ENCODE measurements at regions not wholly inside any gene's neighbourhood (a gene's known extent, or its start where the extent isn't known, plus 50 kb on each side); places are given as distances from the start of the nearest gene placed in this dataset.

DNA sequence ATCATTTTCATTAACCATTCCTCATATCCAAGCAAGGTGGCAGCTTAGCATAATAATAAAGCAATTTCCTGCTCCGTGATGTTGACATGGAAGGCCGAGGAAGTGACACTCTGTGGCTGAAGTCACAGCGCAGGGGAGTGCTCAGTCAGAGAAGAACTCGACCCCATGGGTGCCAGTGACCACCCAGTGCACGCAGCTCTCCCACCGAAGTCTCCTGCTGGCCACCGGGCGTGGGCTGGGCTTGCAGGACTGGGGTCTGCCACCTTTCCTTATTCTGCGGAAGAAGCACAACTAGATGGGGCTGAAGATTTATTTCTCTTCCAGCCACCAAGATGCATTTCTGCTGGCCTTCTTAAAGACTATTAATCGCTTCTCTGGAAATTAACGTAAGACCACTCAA lies 132.1 kb upstream of the SPACA7 start:
- Histone ChIP-seq H3K4me3 (ENCODE audit: insufficient read depth, low read depth, low read length) (no peak overlapping the region), H3K27me3 (ENCODE audit: control insufficient read depth, insufficient read depth, low read length) (no peaks in the 10 kb centered on the region), H3K36me3 (replicated peaks; ENCODE audit: control insufficient read depth, insufficient read depth, low read length) (no peaks in the 10 kb centered on the region)
- DNase-seq, result peak; percentile 44

DNA sequence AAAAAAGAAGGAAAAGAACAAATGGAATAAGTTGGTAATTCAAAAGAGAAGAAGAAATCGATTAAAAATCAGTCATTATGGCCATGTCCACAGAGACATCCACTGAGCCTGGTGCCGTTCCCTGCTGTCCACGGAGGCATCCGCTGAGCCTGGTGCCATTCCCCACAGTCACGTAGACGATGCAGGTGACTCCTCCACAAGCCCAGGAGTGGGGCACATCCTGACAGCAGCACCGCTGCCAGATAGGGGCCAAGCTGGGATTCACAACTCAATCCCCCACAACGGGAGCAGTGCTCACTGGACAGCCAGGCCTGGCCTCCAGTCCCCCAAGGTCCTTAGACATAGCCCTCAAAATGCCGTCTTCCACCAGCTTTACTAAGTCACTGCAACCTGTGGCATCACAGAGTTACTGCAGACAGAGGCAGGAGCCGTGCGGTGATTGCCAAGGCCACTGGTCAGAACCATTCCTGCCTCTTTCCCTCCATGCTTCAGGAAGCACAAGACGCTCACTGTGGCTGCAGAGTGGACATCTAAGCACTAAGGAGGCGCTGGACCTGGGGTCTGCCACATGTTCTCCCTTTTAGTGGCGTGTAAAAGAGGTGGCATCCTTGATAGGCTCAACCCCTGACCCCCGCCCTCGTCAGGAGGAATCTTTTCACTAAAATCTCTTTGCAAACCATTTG lies 131.5 kb upstream of the SPACA7 start:
- no peaks in the 10 kb centered on the region for H3K36me3 ChIP-seq (replicated peaks; ENCODE audit: control insufficient read depth, insufficient read depth, low read length)
- H3K27me3 ChIP-seq (ENCODE audit: control insufficient read depth, insufficient read depth, low read length), result no peaks in the 10 kb centered on the region
- DNase-seq, result peak; percentile 35
- no peak overlapping the region for H3K4me3 ChIP-seq (ENCODE audit: insufficient read depth, low read depth, low read length)

DNA sequence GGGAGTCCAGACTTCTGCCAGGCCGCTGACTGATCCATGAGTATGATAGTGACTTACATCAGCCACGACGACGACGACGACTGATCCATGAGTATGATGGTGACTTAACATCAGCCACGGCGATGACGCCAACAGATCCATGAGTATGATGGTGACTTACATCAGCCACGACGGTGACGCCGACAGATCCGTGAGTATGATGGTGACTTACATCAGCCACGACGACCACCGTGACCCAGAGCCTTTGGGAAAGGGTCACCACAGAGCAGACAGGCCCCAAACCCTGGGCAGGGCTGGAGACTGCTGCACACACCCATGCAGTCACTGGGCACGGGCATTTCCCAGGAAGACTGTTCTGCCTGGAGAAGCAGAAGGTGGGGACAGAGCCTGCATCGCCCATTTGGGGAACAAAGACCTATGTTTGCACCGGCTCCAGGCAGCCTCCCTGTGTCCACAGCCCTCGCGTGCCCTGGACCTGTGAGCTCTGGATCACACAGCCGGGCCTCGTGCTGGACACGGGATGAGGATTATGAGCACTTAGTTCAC lies 130.9 kb upstream of the SPACA7 start:
- H3K4me3 ChIP-seq (ENCODE audit: insufficient read depth, low read depth, low read length), result no peak overlapping the region
- no peaks in the 10 kb centered on the region for H3K36me3 ChIP-seq (replicated peaks; ENCODE audit: control insufficient read depth, insufficient read depth, low read length)
- H3K27me3 ChIP-seq (ENCODE audit: control insufficient read depth, insufficient read depth, low read length), result no peaks in the 10 kb centered on the region
- DNase-seq, result peak; percentile 35

DNA sequence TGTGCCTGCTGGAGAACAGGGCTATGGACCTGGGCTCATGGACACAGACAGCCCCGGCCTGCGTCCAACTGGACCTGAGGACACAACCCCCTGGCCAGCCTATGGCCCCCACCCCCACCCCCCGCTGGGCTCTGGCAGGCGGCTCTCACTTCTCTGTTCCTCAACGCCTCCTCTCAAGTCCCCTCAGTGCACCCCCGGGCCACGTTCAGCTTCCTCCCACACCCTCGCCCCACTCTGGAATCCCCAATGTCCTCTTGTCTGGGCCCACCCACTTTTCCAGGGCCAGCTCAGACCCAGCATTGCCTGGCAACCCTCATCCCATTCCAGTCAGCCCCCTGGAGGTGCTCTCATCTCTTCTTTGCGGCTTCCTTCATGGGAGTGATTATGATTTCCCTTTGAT lies 130.2 kb upstream of the SPACA7 start:
- Histone ChIP-seq H3K36me3 (replicated peaks; ENCODE audit: control insufficient read depth, insufficient read depth, low read length) (no peaks in the 10 kb centered on the region), H3K4me3 (ENCODE audit: insufficient read depth, low read depth, low read length) (no peak overlapping the region), H3K27me3 (ENCODE audit: control insufficient read depth, insufficient read depth, low read length) (no peaks in the 10 kb centered on the region)
- peak; percentile 47 for DNase-seq

DNA sequence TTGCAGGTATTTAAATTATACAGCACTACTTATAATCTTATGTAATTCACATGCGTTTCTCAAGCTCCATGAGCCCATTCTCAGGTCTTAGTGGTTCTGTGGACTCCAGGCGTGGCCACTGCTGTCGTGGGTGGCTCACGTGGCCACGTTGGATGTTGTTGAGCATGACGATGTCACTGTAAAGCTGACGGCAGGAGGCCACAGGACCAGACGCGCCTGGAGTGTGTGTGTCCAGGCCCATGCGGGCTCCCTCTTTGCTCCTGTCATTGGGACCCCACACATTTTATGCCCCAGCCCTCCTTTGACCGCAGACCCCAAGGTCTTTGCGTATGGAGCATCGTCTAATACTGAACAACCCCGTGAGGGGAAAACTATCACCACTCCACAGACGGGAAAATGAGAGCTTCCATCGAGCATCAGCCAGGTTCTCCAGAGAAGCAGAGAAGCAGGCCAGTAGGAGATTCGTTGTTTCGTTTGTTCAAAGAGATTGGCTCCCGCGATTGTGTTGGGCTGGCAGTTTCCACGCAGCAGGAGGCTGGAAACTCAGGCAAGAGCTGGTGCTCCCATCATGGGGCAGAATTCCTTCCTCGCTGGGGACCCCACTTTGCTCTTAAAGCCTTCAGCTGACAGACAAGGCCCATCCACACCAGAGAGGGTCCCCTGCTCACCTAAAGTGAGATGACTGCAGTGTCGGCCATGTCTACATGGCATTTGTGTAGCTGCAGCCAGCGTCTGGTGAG lies 129.3 kb upstream of the SPACA7 start:
- peak; percentile 20 for DNase-seq
- Histone ChIP-seq H3K27me3 (ENCODE audit: control insufficient read depth, insufficient read depth, low read length) (no peaks in the 10 kb centered on the region), H3K36me3 (replicated peaks; ENCODE audit: control insufficient read depth, insufficient read depth, low read length) (no peaks in the 10 kb centered on the region), H3K4me3 (ENCODE audit: insufficient read depth, low read depth, low read length) (no peak overlapping the region)

DNA sequence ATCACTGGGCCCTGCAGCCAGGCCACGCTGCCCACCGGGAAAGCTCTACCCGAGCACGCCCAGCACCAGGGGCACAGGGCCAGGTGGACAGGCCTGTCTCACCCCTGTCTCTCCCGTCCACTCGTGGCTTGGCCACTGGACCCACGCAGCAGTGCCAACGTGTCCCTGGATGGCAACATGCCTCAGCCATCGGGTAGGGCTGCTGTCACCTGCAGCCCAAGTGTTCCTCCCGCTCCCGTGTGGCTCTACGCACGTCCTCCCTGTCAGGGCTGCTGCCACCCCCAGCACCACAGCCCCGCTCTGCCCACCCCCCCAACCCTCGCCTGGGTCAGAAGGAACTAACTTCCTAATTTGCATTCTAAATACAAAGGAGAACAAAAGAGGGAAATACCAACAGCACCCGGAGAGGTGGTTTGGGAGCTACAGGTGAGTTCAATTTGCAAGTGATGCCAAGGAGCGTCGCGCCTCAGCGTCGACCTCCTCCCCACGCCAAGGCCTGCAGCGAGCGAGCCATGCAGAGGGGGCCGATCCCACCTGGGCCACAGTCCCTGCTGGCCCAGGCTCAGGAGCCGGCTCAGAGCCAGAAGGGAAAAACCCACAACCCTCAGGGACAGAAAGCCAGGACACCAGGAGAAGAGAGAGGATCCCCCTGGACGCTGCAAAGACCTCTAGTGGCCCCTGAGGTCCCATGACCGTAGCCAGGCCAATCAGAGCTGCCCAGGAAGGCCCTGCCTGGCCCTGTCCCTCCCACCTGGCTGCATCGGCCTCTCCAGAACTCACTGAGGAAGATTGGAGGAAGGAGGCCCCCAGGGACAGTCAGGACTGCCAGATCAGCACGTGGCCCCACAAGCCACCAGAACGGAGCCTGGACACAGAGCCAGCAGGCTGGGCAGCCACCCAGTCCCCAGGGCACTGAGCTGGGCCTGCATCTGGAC lies 128.4 kb upstream of the SPACA7 start:
- H3K4me3 ChIP-seq (ENCODE audit: insufficient read depth, low read depth, low read length), result no peak overlapping the region
- peak; percentile 72 for DNase-seq
- H3K27me3 ChIP-seq (ENCODE audit: control insufficient read depth, insufficient read depth, low read length), result no peaks in the 10 kb centered on the region
- H3K36me3 ChIP-seq (replicated peaks; ENCODE audit: control insufficient read depth, insufficient read depth, low read length), result no peaks in the 10 kb centered on the region

DNA sequence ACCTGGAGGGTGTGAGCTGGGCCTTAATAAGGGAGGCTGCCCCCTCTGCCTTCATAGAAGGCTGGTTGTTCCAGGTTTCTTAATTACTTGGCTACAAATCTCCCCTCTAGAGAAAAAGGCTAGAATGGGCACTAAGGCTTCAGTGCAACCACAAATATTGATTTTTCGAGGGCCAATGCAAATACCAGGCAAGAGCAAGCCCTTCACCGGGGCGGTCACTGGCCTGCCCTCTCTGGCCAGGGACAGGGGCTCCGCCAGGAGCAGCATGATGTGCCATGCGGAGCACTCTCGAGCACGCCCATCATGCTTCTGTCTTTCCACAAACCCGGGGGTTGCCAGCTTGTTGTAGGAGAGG lies 127.8 kb upstream of the SPACA7 start:
- no peaks in the 10 kb centered on the region for H3K27me3 ChIP-seq (ENCODE audit: control insufficient read depth, insufficient read depth, low read length)
- peak; percentile 39 for DNase-seq

DNA sequence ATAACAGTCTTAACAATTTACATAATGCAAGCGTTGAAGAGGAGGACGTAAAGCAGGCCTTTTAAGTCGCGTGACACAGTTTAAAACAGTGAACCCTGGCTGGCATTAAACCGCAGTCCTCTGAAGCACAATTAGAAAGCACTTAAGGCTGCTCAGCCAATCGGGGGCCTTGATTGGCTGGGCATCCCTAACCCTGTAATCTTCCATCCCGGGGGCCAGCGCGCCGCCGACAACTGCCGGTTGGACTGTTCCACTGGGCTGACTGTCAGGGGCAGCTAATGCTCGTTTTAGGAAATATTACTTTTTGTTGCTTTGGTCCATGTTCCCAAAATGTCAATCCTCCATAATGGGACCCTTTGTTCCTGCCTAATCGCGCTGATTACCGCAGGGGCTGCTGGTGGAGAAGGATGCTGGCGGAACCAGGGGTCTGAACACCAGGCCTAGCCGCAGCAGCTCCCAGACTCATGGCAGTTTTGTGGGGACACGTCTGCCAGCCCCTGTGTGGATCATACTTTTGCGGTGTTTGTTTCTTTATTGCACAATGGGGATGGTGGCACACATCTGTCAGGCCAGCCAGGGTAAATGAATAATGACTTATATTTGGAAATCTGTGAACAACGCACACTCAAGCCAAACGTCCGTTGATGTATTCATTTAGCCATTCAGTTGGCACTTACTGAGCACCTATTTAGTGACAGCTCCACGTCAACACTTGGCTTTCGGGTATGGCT lies 127.1 kb upstream of the SPACA7 start:
- no peaks in the 10 kb centered on the region for H3K27me3 ChIP-seq (ENCODE audit: control insufficient read depth, insufficient read depth, low read length)
- peak; percentile 44 for DNase-seq
- no peak overlapping the region for H3K4me3 ChIP-seq (ENCODE audit: insufficient read depth, low read depth, low read length)
- no peaks in the 10 kb centered on the region for H3K36me3 ChIP-seq (replicated peaks; ENCODE audit: control insufficient read depth, insufficient read depth, low read length)

More for the DNA sequence above, 127.8 kb upstream of the SPACA7 start:
- Histone ChIP-seq H3K36me3 (replicated peaks; ENCODE audit: control insufficient read depth, insufficient read depth, low read length) (no peaks in the 10 kb centered on the region), H3K4me3 (ENCODE audit: insufficient read depth, low read depth, low read length) (no peak overlapping the region)

DNA sequence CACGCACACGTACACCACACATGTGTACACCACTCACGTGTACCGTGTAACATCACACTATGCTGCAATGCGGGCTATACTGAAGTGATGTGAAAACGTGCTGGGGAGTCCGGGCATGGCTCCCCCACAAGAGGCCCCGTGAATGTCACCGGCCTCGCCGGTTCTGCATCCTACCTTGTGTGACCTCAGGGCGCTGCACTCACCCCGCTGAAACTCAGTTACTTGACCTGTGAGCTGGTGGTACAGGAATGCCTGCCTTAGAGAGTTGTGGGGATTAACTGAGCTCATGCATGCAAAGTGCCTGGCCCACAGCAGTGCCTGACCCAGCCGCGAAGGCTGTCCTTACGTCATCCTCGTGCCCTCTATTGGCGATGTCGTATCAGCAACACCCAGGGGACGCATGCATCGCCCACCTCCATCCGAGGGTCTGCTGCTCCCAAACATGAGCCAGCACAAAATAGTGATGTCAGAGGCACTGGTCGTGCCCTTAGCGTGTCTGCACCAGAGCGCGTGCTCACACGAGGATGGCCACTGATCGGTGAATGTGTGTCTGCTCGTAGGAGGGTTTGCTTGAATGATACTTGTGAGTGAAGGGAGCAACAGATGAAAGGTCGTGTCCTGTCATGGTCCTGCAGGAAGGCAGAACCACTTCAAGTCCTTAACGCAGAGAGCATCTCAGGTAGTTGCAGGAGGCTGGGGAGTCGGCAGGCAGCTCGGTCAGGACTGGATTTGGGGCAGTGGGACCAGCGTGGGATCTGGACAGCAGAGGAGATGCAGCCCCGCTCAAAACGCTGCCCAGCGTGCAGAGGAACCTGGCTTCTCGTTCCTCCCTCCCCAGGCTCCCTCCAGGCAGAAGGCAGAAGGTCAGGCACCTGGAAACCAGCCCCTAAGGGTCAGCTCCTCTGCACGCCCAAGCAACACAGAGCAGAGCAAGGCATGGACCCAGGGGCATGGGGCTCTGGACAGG lies 126.2 kb upstream of the SPACA7 start:
- Histone ChIP-seq H3K36me3 (replicated peaks; ENCODE audit: control insufficient read depth, insufficient read depth, low read length) (no peaks in the 10 kb centered on the region), H3K4me3 (ENCODE audit: insufficient read depth, low read depth, low read length) (no peak overlapping the region), H3K27me3 (ENCODE audit: control insufficient read depth, insufficient read depth, low read length) (no peaks in the 10 kb centered on the region)
- DNase-seq, result peak; percentile 63

DNA sequence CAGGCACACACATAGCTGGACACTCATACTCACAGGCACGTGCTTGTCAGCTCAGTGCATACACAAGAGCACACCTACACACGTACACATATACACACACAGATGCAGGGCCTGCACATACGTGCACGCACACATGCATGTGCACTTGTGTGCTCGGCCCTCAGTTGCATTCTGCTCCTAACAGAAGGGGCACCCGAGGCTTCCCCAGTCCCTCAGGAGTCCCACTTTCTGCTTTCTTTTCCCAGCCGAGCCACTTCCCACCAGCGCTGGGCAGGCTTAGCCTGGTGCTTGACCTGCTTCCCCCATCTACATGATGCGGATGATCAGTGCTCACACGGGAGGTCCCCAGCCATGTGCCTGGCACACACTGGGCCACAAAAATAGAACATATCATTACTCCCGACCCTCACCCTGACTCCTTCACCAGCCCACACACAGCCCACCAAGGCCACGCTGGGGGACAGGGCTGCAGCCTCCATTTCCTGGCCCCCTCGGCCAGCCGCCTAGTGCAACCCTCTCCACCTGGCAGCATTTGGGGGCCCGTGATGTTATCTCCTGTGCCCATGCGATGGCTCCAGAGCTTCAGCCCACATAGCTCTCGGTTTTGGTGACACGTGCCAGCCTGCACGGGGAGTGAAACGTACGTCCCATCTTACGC lies 125.2 kb upstream of the SPACA7 start:
- no peaks in the 10 kb centered on the region for H3K27me3 ChIP-seq (ENCODE audit: control insufficient read depth, insufficient read depth, low read length)

DNA sequence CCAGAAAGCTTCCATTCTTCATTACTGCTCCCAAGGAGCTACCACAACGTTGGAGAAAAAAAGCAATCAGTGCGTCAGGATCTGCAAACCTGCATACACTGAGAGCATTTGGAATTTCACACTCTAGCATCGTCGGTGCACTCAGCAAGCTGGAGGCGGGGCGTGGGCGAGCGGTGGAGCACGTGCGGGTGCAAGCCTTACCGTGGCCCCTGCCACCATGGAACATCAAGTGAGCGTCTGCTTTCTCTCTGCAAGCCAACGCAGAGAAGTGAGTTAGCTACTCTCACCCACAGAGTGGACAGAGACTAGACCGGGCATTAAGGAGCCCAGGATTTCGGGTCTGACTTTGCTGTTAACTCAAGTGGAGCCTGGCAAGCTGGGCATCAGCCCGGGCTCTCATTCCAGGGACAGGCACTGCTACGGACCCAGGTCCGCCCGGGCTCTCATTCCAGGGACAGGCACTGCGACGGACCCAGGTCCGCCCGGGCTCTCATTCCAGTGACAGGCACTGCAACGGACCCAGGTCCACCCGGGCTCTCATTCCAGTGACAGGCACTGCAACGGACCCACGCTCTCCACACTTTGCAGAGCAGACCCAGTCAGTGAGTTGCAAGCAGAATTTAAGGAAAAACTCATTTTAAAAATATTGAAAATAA lies 124.1 kb upstream of the SPACA7 start:
- H3K4me3 ChIP-seq (ENCODE audit: insufficient read depth, low read depth, low read length), result no peak overlapping the region
- H3K27me3 ChIP-seq (ENCODE audit: control insufficient read depth, insufficient read depth, low read length), result no peaks in the 10 kb centered on the region
- DNase-seq, result no peak
- H3K36me3 ChIP-seq (replicated peaks; ENCODE audit: control insufficient read depth, insufficient read depth, low read length), result no peaks in the 10 kb centered on the region

More for the DNA sequence above, 125.2 kb upstream of the SPACA7 start:
- DNase-seq, result peak; percentile 28
- Histone ChIP-seq H3K36me3 (replicated peaks; ENCODE audit: control insufficient read depth, insufficient read depth, low read length) (no peaks in the 10 kb centered on the region), H3K4me3 (ENCODE audit: insufficient read depth, low read depth, low read length) (no peak overlapping the region)

DNA sequence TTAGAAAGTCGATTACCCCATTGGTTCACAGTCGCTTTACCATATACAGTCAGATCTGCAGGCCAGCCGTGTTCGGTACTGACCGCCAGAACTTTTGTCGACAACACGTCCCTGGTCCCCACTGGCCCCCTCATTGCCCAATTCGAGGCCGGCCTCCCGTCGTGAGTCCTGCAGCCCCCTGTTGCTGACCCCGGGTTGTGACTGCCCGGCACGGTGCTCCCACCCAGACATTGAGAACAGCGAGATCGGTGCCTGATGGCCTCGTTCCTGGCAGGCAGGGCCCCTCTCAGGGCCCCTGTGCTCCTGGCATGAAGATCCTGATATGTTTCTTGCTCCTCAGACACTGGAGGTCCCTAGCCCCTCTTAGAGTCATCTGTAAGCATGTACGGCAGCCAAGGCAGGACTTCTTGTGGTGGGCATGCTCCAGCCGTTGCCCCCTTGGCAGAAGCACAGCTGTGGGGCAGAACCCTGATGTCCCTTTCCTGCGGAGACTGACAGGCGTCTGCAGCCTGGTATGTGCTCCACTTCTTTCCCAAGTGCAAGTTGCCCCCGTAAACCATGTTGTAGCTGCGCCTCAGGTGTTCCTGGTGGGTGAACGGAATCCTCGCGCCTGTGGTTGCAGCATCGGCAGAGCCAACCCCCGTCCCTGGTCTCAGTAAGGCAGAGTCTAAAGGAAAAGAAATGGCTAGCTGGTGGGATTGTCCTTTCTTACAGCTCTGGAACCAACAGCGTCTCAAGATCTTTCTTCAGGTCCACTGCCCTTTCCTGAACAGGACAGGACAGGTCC lies 123.2 kb upstream of the SPACA7 start:
- Histone ChIP-seq H3K4me3 (ENCODE audit: insufficient read depth, low read depth, low read length) (no peak overlapping the region), H3K27me3 (ENCODE audit: control insufficient read depth, insufficient read depth, low read length) (no peaks in the 10 kb centered on the region), H3K36me3 (replicated peaks; ENCODE audit: control insufficient read depth, insufficient read depth, low read length) (no peaks in the 10 kb centered on the region)
- DNase-seq, result peak; percentile 36

Data from H7 (cell line).